ENCODE measurements at regions not wholly inside any gene's neighbourhood (a gene's known extent, or its start where the extent isn't known, plus 50 kb on each side); places are given as distances from the start of the nearest gene placed in this dataset.

DNA sequence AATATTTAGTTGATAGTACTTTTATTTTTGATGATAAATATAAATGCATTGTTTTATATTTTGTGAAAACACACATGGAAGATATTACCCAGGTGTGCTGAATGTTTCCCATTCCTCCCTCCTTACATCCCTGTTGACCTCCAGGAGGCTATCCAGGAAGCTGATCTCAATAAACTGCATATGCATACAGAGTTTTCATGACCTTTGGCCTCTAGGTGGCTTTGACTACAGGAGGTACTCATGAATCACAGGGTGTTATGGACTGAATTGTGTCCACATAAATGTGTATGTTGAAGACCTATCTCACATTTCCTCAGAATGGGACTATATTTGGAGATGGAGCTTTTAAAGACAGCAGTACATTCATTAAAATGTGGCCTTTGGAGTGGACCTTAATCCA lies 914.9 kb upstream of the NCAM2 start:
- no peaks in the 10 kb centered on the region for H3K36me3 ChIP-seq
- H3K9me3 ChIP-seq = no peaks in the 10 kb centered on the region
- H3K4me3 ChIP-seq = no peak overlapping the region
- no peak for DNase-seq (ENCODE audit: low spot score in 2 of 2)
- H3K27me3 ChIP-seq = no peaks in the 10 kb centered on the region
- no peaks in the 10 kb centered on the region for H3K4me1 ChIP-seq
- TF ChIP-seq POLR2AphosphoS5 (IDR thresholded peaks at IDR 0.05) = no peak
- TF ChIP-seq EP300 (IDR thresholded peaks at IDR 0.05) = no peak
- TF ChIP-seq, protein P1, sequence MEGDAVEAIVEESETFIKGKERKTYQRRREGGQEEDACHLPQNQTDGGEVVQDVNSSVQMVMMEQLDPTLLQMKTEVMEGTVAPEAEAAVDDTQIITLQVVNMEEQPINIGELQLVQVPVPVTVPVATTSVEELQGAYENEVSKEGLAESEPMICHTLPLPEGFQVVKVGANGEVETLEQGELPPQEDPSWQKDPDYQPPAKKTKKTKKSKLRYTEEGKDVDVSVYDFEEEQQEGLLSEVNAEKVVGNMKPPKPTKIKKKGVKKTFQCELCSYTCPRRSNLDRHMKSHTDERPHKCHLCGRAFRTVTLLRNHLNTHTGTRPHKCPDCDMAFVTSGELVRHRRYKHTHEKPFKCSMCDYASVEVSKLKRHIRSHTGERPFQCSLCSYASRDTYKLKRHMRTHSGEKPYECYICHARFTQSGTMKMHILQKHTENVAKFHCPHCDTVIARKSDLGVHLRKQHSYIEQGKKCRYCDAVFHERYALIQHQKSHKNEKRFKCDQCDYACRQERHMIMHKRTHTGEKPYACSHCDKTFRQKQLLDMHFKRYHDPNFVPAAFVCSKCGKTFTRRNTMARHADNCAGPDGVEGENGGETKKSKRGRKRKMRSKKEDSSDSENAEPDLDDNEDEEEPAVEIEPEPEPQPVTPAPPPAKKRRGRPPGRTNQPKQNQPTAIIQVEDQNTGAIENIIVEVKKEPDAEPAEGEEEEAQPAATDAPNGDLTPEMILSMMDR (IDR thresholded peaks at IDR 0.05) = no peak
- TF ChIP-seq POLR2A (IDR thresholded peaks at IDR 0.05) = no peak
- H3K27ac ChIP-seq = no peak overlapping the region

GRCh38 chr21:20083925-20084324 lies 914.3 kb upstream of the NCAM2 start:
- TF ChIP-seq EP300 (IDR thresholded peaks at IDR 0.05) = no peak
- TF ChIP-seq POLR2A (IDR thresholded peaks at IDR 0.05) = no peak
- TF ChIP-seq, protein P1 (IDR thresholded peaks at IDR 0.05) = no peak
- no peak for TF ChIP-seq POLR2AphosphoS5 (IDR thresholded peaks at IDR 0.05)
- Histone ChIP-seq H3K36me3 (no peaks in the 10 kb centered on the region), H3K27ac (no peak overlapping the region), H3K4me3 (no peak overlapping the region), H3K9me3 (no peaks in the 10 kb centered on the region), H3K27me3 (no peaks in the 10 kb centered on the region), H3K4me1 (no peaks in the 10 kb centered on the region)
- DNase-seq (ENCODE audit: low spot score in 2 of 2) = no peak

- no peaks in the 10 kb centered on the region for H3K4me1 ChIP-seq
- no peaks in the 10 kb centered on the region for H3K9me3 ChIP-seq
- TF ChIP-seq EP300 (IDR thresholded peaks at IDR 0.05) (no peak), POLR2AphosphoS5 (IDR thresholded peaks at IDR 0.05) (no peak)
- H3K27me3 ChIP-seq = no peaks in the 10 kb centered on the region
- H3K36me3 ChIP-seq = no peaks in the 10 kb centered on the region
- WGBS = 51% methylated on average over 3 of the region's 3 CpGs
- no peak overlapping the region for H3K27ac ChIP-seq
- no peak overlapping the region for H3K4me3 ChIP-seq
- no peak for DNase-seq (ENCODE audit: low spot score in 2 of 2)
Observed at GRCh38 chr21:20086508-20086907, 911.7 kb upstream of the NCAM2 start.

DNA sequence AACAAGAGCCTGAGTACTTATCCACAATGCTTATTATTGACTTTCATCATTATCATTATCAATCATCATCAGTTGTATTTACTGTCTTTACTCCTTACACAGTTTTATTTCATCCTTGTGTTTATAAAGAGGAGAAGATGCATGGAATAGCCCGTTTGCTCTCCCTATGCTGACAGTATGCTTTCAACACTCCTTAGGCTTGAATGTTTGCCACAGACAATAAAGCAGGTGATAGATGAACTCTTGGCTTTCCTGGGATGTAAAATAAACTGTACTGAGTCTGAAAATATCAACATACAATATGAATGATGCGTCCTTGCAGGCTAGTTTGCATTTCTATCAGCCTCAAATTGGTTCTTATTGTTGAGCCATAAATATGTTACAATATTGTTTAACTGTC lies 891.8 kb upstream of the NCAM2 start:
- no peaks in the 10 kb centered on the region for H3K4me1 ChIP-seq
- DNase-seq (ENCODE audit: low spot score in 2 of 2) = no peak
- no peaks in the 10 kb centered on the region for H3K27me3 ChIP-seq
- no peak overlapping the region for H3K4me3 ChIP-seq
- WGBS = 62% methylated on average over 2 of the region's 2 CpGs
- TF ChIP-seq, protein P1 (IDR thresholded peaks at IDR 0.05) = no peak
- no peak for TF ChIP-seq POLR2A (IDR thresholded peaks at IDR 0.05)
- no peak for TF ChIP-seq EP300 (IDR thresholded peaks at IDR 0.05)
- TF ChIP-seq POLR2AphosphoS5 (IDR thresholded peaks at IDR 0.05) = no peak
- H3K36me3 ChIP-seq = no peaks in the 10 kb centered on the region
- no peak overlapping the region for H3K27ac ChIP-seq
- no peaks in the 10 kb centered on the region for H3K9me3 ChIP-seq

DNA sequence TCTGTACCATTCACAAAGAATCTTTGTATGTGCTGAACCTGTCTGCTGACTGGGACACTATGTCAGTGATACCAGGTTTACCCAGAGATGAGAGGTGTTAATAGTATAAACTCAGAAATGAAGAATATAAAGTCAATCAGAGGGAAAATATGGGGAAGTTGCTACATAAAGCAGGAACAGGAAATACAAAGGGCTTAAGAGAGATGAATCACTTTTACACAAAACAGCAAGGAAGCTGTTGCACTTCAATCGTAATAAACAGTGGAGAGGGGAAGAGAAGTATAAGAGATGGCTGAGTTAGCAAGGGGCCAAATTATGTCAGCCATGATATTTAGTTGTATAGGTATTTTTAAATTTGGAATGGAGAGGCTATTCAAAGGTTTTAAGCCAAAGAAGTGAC lies 890.2 kb upstream of the NCAM2 start:
- TF ChIP-seq EP300 (IDR thresholded peaks at IDR 0.05) (no peak), POLR2A (IDR thresholded peaks at IDR 0.05) (no peak), POLR2AphosphoS5 (IDR thresholded peaks at IDR 0.05) (no peak)
- TF ChIP-seq, protein P1 (IDR thresholded peaks at IDR 0.05) = no peak
- Histone ChIP-seq H3K27ac (no peak overlapping the region), H3K9me3 (no peaks in the 10 kb centered on the region), H3K4me3 (no peak overlapping the region), H3K36me3 (no peaks in the 10 kb centered on the region), H3K4me1 (no peaks in the 10 kb centered on the region), H3K27me3 (no peaks in the 10 kb centered on the region)
- no peak for DNase-seq (ENCODE audit: low spot score in 2 of 2)
- WGBS = 57% methylated on average over 1 of the region's 1 CpG

DNA sequence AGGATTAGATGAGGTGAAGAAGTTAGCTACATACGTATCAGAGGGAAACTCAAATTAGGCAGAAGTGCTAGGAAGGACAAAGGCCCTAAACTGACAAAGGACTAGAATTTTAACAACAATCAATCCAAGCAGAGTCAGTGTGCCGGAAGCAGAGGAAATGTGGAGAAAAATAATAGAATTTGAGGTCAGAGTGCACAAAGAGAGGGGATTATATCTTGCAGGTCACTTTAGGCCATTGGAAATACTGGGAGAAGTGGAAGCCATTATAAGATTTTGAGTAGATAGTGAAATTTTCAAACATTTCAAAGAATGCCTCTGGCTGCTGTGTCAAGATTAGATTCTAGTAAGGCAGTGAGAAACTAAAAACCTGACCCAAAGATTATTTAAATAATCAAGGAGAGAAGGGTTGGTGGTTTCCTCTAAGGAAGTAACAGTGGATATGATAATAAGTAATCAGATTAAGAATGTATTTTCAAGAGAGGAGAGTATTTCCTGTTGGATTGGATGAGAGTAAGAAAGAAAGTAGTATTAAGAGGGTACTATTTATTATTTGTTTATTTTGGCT lies 889.2 kb upstream of the NCAM2 start:
- Histone ChIP-seq H3K4me3 (no peak overlapping the region), H3K4me1 (no peaks in the 10 kb centered on the region), H3K27me3 (no peaks in the 10 kb centered on the region), H3K36me3 (no peaks in the 10 kb centered on the region), H3K9me3 (no peaks in the 10 kb centered on the region), H3K27ac (no peak overlapping the region)
- 76% methylated on average over 2 of the region's 2 CpGs for WGBS
- no peak for DNase-seq (ENCODE audit: low spot score in 2 of 2)
- no peak for TF ChIP-seq POLR2A (IDR thresholded peaks at IDR 0.05)
- no peak for TF ChIP-seq POLR2AphosphoS5 (IDR thresholded peaks at IDR 0.05)
- TF ChIP-seq, protein P1 (IDR thresholded peaks at IDR 0.05) = no peak
- no peak for TF ChIP-seq EP300 (IDR thresholded peaks at IDR 0.05)
